Heart left ventricle (tissue), 16 donors: ENCODE measurements at regions not wholly inside any gene's neighbourhood (a gene's known extent, or its start where the extent isn't known, plus 50 kb on each side); places are given as distances from the start of the nearest gene placed in this dataset.

Source experiments
- ATAC-seq, 4 donors: fragments of 200-7000 bp; cut with Tn5 transposase; one replicate each; pipeline ENCODE4 v1.9.1; 2020 to 2022; ENCODE audit warnings: moderate library complexity in 4 of 4, mild to moderate bottlenecking in 3 of 4, moderate number of reproducible peaks in 1 of 4
- DNase-seq, 5 donors: peaks; one replicate each; pipeline ENCODE4 v3.0.0-alpha.2; 2020
- H3K27ac ChIP-seq, 12 donors: fragments of 200-600 bp; sonication (generic) in 4 of 12; one replicate each; pipeline versions ENCODE4 v1.5.0 to v1.8.0; 2016 to 2022; ENCODE audit warnings: mild to moderate bottlenecking in 2 of 12
- H3K27me3 ChIP-seq, 9 donors: fragments of 200-600 bp; sonication (generic) in 2 of 9; one replicate each; pipeline versions ENCODE4 v1.5.1 to v1.8.0; 2016 to 2022; ENCODE audit warnings: mild to moderate bottlenecking in 3 of 9
- H3K36me3 ChIP-seq, 9 donors: fragments of 200-600 bp; sonication (generic) in 2 of 9; one replicate each; pipeline versions ENCODE4 v1.5.0 to v1.8.0; 2018 to 2022; ENCODE audit warnings: mild to moderate bottlenecking in 2 of 9
- H3K4me1 ChIP-seq, 12 donors: fragments of 200-600 bp; sonication (generic) in 4 of 12; one replicate each; pipeline versions ENCODE4 v1.5.0 to v1.8.0; 2016 to 2022; ENCODE audit warnings: mild to moderate bottlenecking in 3 of 12
- H3K4me3 ChIP-seq, 12 donors: fragments of 200-600 bp; sonication (generic) in 4 of 12; one replicate each; pipeline versions ENCODE4 v1.5.0 to v1.8.0; 2017 to 2022; ENCODE audit warnings: mild to moderate bottlenecking in 9 of 12, moderate library complexity in 4 of 12
- H3K9me3 ChIP-seq, 12 donors: fragments of 200-600 bp; sonication (generic) in 4 of 12; one replicate each; pipeline versions ENCODE4 v1.5.0 to v1.8.0; 2016 to 2022; ENCODE audit warnings: mild to moderate bottlenecking in 1 of 12
- CTCF ChIP-seq, 12 donors: fragments of 200-600 bp; sonication (generic) in 4 of 12; IDR thresholded peaks; one replicate each; pipeline versions ENCODE4 v1.5.0 to v1.8.0; 2018 to 2022; ENCODE audit warnings: antibody characterized with exemption in 12 of 12, mild to moderate bottlenecking in 5 of 12
- POLR2A ChIP-seq, 2 donors: fragments of 450-650 bp; IDR thresholded peaks; one replicate each; pipeline ENCODE4 v1.6.1; 2017; ENCODE audit warnings: antibody characterized with exemption in 2 of 2, mild to moderate bottlenecking in 2 of 2, moderate library complexity in 2 of 2
- WGBS, 4 donors: extraction: QIAGEN DNeasy Blood & Tissue Kit in 2 of 4; methylation state at CpG; one replicate each; pipeline versions ENCODE4 v1.1.5 to v1.1.7; 2013 to 2018; 5-methylcytosine and 5-hydroxymethylcytosine counted together
- intact Hi-C, 10 donors: fragments of 100-400 bp; cut with DNase I; formaldehyde crosslinking; loops; one replicate each; pipeline versions ENCODE4 v1.11.1 to v1.14.2; 2022
- donor health status: ischemic (EF 13 %, LVEDD 7.1; RV severe dilation, severe dysfunction).
- donor health status: healthy with polysubstance abuse.
- donor health status: DM: no; HTN: yes; CAD: no.
- donor health status: DM: no; HTN: no; CAD: no.
- donor health status: ischemic (EF 25% LVEDD 6.9; RV normal size, moderate dysfunction).
- donor health status: ischemic (EF 25% LVEDD 5.7; RV mildly dilated, moderate dysfunction).
- donor health status: healthy.
- donor health status: DM: yes; HTN: yes; CAD: no.
- donor health status: ischemic (EF 35%, LVEDD 5.7; RV mildly dilated, moderate dysfunction).
- donor health status: nonischemic (EF 11% LVEDD 7.7; RV severe dilation, severe dysfunction).
- donor health status: DM: yes; HTN: yes; CAD: no.
- donor health status: PGD.
- donor health status: ischemic (EF 29% LVEDD 5.4; RV normal size, mild dysfunction).
- donor health status: nonischemic (EF 23%, LVEDD 6.1; RV moderate dilation, normal function).

- no peak for ATAC-seq
- Histone ChIP-seq H3K4me3 (no peak overlapping the region), H3K36me3 (no peaks in the 10 kb centered on the region), H3K4me1 (no peaks in the 10 kb centered on the region), H3K27ac (no peak overlapping the region), H3K27me3 (no peaks in the 10 kb centered on the region), H3K9me3 (no peaks in the 10 kb centered on the region)
- no peak for TF ChIP-seq POLR2A (IDR thresholded peaks at IDR 0.05)
- TF ChIP-seq CTCF (IDR thresholded peaks at IDR 0.05), result no peak
- intact Hi-C loops, result loop anchor here in 1 of 10 donors (10.0 kb wide), 1 partner anchor 987 kb away; no protein-coding TSS in a partner anchor
- no peak for DNase-seq
- WGBS, 4 donors, result 82 to 90% (median 86%) methylated on average over 2 of the region's 2 CpGs
Observed at GRCh38 chr2:217501887-217502286, 500.9 kb downstream of the TNS1 start.

GRCh38 chr2:217497843-217498377 is 504.9 kb downstream of the TNS1 start:
- Histone ChIP-seq H3K36me3 (no peaks in the 10 kb centered on the region), H3K9me3 (peaks cover 0 to 4% (median 0%) of the 10 kb centered on the region in 12 donors), H3K27ac (no peak overlapping the region), H3K27me3 (no peaks in the 10 kb centered on the region), H3K4me3 (no peak overlapping the region), H3K4me1 (no peaks in the 10 kb centered on the region)
- no peak for TF ChIP-seq CTCF (IDR thresholded peaks at IDR 0.05)
- no peak for TF ChIP-seq POLR2A (IDR thresholded peaks at IDR 0.05)
- no peak for DNase-seq
- ATAC-seq, result no peak
- WGBS, 4 donors, result 65 to 81% (median 78%) methylated on average over 3 of the region's 3 CpGs
- intact Hi-C loops, result loop anchor here in 2 of 10 donors (10.0 kb wide), 2 partner anchors 313 to 323 kb away; no protein-coding TSS in a partner anchor

- Histone ChIP-seq H3K4me3 (no peak overlapping the region), H3K4me1 (peaks cover 0 to 4% (median 0%) of the 10 kb centered on the region in 12 donors), H3K9me3 (peaks cover 0 to 4% (median 0%) of the 10 kb centered on the region in 12 donors), H3K27me3 (no peaks in the 10 kb centered on the region), H3K36me3 (no peaks in the 10 kb centered on the region), H3K27ac (no peak overlapping the region)
- TF ChIP-seq POLR2A (IDR thresholded peaks at IDR 0.05) (no peak), CTCF (IDR thresholded peaks at IDR 0.05) (no peak)
- intact Hi-C loops, result loop anchor here in 2 of 10 donors (10.0 kb wide), 2 partner anchors 310 to 320 kb away; no protein-coding TSS in a partner anchor
- ATAC-seq, result no peak
- DNase-seq, result no peak
- WGBS, 4 donors, result 92 to 97% (median 94%) methylated on average over 4 of the region's 4 CpGs
Observed at GRCh38 chr2:217494557-217494956, 508.2 kb downstream of the TNS1 start.

- peak in 1 of 4 donors; percentile 48 for ATAC-seq
- TF ChIP-seq CTCF (IDR thresholded peaks at IDR 0.05), result no peak
- H3K36me3 ChIP-seq, result no peaks in the 10 kb centered on the region
- peaks cover 0 to 4% (median 0%) of the 10 kb centered on the region in 12 donors for H3K4me1 ChIP-seq
- no peak for DNase-seq
- H3K9me3 ChIP-seq, result peaks cover 0 to 4% (median 0%) of the 10 kb centered on the region in 12 donors
- H3K4me3 ChIP-seq, result no peak overlapping the region
- H3K27me3 ChIP-seq, result no peaks in the 10 kb centered on the region
- intact Hi-C loops, result loop anchor here in 2 of 10 donors (10.0 kb wide), 2 partner anchors 306 to 316 kb away; no protein-coding TSS in a partner anchor
- H3K27ac ChIP-seq, result no peak overlapping the region
- WGBS, 4 donors, result 38 to 47% (median 40%) methylated on average over 2 of the region's 2 CpGs
Observed at GRCh38 chr2:217491271-217491670, 511.5 kb downstream of the TNS1 start.
